ENCODE measurements at regions not wholly inside any gene's neighbourhood (a gene's known extent, or its start where the extent isn't known, plus 50 kb on each side); places are given as distances from the start of the nearest gene placed in this dataset.

DNA sequence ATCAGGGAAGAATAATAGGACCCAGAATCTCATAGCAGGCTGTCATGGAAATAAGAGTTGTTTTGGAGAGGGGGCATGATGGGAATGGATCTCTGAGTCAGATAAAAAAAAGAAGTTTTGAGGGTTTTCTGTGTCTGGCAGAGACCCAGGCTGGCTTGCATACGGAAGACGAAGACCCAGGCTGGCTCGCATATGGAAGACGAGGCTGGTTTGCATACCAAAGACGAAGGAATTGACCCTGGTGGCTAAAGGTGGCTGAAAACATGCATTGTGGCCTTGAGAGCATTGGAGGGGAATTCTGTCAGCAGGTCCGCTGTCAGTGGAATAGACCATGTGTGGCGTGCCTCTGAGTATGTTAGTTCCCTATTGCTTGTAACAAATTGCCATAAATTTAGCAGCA lies 335.1 kb downstream of the BTBD3 start:
- TF ChIP-seq CTCF (IDR thresholded peaks at IDR 0.05) (no peak), POLR2A (IDR thresholded peaks at IDR 0.05) (no peak)
